H9 (cell line): ENCODE measurements at regions not wholly inside any gene's neighbourhood (a gene's known extent, or its start where the extent isn't known, plus 50 kb on each side); places are given as distances from the start of the nearest gene placed in this dataset.
A peak's percentile ranks its signal among the peaks of the same experiment; 100 is the strongest.

Source experiments
- DNase-seq: peaks from one replicate; pipeline ENCODE4 v3.0.0-alpha.2; 2017
- H2AFZ ChIP-seq: one replicate; pipeline ENCODE4 v1.6.1; 2013; ENCODE audit warnings: mild to moderate bottlenecking, low read length, control low read depth, moderate library complexity
- H2AK5ac ChIP-seq: 2 replicates; pipeline ENCODE4 v1.6.1; 2013; ENCODE audit warnings: low read length, control low read depth, mixed read lengths; ENCODE audit not compliant: insufficient read length
- H2BK120ac ChIP-seq: one replicate; pipeline ENCODE4 v1.6.1; 2013; ENCODE audit warnings: low read depth, mild to moderate bottlenecking, low read length, control low read depth, inconsistent platforms; ENCODE audit not compliant: poor library complexity, severe bottlenecking
- H2BK12ac ChIP-seq: 2 replicates; pipeline ENCODE4 v1.6.1; 2013; ENCODE audit warnings: low read length, control low read depth, mixed read lengths, low read depth; ENCODE audit not compliant: insufficient read length
- H2BK15ac ChIP-seq: 2 replicates; pipeline ENCODE4 v1.6.1; 2013; ENCODE audit warnings: low read depth, low read length, control low read depth
- H2BK20ac ChIP-seq: one replicate; pipeline ENCODE4 v1.6.1; 2013; ENCODE audit warnings: low read depth, mild to moderate bottlenecking, low read length, control low read depth, inconsistent platforms; ENCODE audit not compliant: poor library complexity, severe bottlenecking
- H2BK5ac ChIP-seq: 2 replicates; pipeline ENCODE4 v1.6.1; 2013; ENCODE audit warnings: low read length, control low read depth, mixed read lengths; ENCODE audit not compliant: insufficient read length
- H3K14ac ChIP-seq: 2 replicates; pipeline ENCODE4 v1.6.1; 2013; ENCODE audit warnings: low read length, control low read depth; ENCODE audit not compliant: insufficient read depth
- H3K18ac ChIP-seq: 2 replicates; pipeline ENCODE4 v1.6.1; 2013; ENCODE audit warnings: low read depth, mild to moderate bottlenecking, mixed read lengths, low read length, control low read depth; ENCODE audit not compliant: insufficient read length
- H3K23ac ChIP-seq: 2 replicates; pipeline ENCODE4 v1.6.1; 2013; ENCODE audit warnings: low read length, control low read depth, mixed read lengths, low read depth; ENCODE audit not compliant: insufficient read length
- H3K23me2 ChIP-seq: 2 replicates; pipeline ENCODE4 v1.6.1; 2013; ENCODE audit warnings: low read depth, mild to moderate bottlenecking, mixed read lengths, low read length, control low read depth; ENCODE audit not compliant: insufficient read length, poor library complexity, severe bottlenecking
- H3K27ac ChIP-seq: 2 replicates; pipeline ENCODE4 v1.5.1; 2013; ENCODE audit warnings: low read length, control low read depth, mixed read lengths, low read depth; ENCODE audit not compliant: insufficient read length
- H3K27me3 ChIP-seq: 2 replicates; pipeline ENCODE4 v1.6.1; 2013; ENCODE audit warnings: low read length, control low read depth, inconsistent platforms; ENCODE audit not compliant: insufficient read depth
- H3K4ac ChIP-seq: 2 replicates; pipeline ENCODE4 v1.6.1; 2013; ENCODE audit warnings: low read depth, mild to moderate bottlenecking, control low read depth, inconsistent platforms, low read length, moderate library complexity
- H3K4me1 ChIP-seq: 2 replicates; pipeline ENCODE4 v1.6.1; 2013; ENCODE audit warnings: low read length, control low read depth, inconsistent platforms; ENCODE audit not compliant: insufficient read depth
- H3K4me2 ChIP-seq: 2 replicates; pipeline ENCODE4 v1.6.1; 2013; ENCODE audit warnings: low read length, control low read depth, mixed read lengths; ENCODE audit not compliant: insufficient read length, insufficient read depth
- H3K56ac ChIP-seq: 2 replicates; pipeline ENCODE4 v1.6.1; 2013; ENCODE audit warnings: low read depth, mild to moderate bottlenecking, mixed read lengths, low read length, control low read depth; ENCODE audit not compliant: insufficient read length
- H3K79me1 ChIP-seq: 2 replicates; pipeline ENCODE4 v1.6.1; 2013; ENCODE audit warnings: low read depth, mild to moderate bottlenecking, moderate library complexity, low read length, control low read depth, inconsistent platforms; ENCODE audit not compliant: insufficient read depth, poor library complexity, severe bottlenecking
- H3K79me2 ChIP-seq: 2 replicates; pipeline ENCODE4 v1.6.1; 2013; ENCODE audit warnings: low read length, control low read depth, inconsistent platforms; ENCODE audit not compliant: insufficient read depth
- H3K9ac ChIP-seq: 2 replicates; pipeline ENCODE4 v1.6.1; 2013; ENCODE audit warnings: low read length, control low read depth, mixed read lengths; ENCODE audit not compliant: insufficient read length; ENCODE audit errors: extremely low read depth
- H3K9me3 ChIP-seq: one replicate; pipeline ENCODE4 v1.6.1; 2013; ENCODE audit warnings: low read depth, low read length, inconsistent platforms; ENCODE audit not compliant: control insufficient read depth
- H3T11ph ChIP-seq: one replicate; pipeline ENCODE4 v1.6.1; 2013; ENCODE audit warnings: mild to moderate bottlenecking, low read length, control low read depth, inconsistent platforms
- H4K20me1 ChIP-seq: one replicate; pipeline ENCODE4 v1.6.1; 2013; ENCODE audit not compliant: control insufficient read depth, insufficient read length, insufficient read depth
- H4K5ac ChIP-seq: 2 replicates; pipeline ENCODE4 v1.6.1; 2013; ENCODE audit warnings: low read depth, mild to moderate bottlenecking, mixed read lengths, low read length, control low read depth; ENCODE audit not compliant: insufficient read length
- H4K8ac ChIP-seq: replicated peaks from 2 replicates; pipeline ENCODE4 v1.6.1; 2013; ENCODE audit warnings: low read length, control low read depth, mixed read lengths, low read depth; ENCODE audit not compliant: insufficient read length
- H4K91ac ChIP-seq: 2 replicates; pipeline ENCODE4 v1.6.1; 2013; ENCODE audit warnings: low read depth, mild to moderate bottlenecking, moderate library complexity, mixed read lengths, low read length, control low read depth; ENCODE audit not compliant: insufficient read length
- H3K27ac Mint-ChIP-seq, 3 experiments: 2 replicates in 2 of 3; 3 replicates in 1 of 3; pipeline ENCODE4 v1.8.0; 2020 to 2021; ENCODE audit warnings: mixed read lengths in 3 of 3, mild to moderate bottlenecking in 1 of 3, moderate library complexity in 1 of 3
- H3K27me3 Mint-ChIP-seq: 2 replicates; pipeline ENCODE4 v1.8.0; 2021; ENCODE audit warnings: low read depth, mild to moderate bottlenecking, moderate library complexity, mixed read lengths
- H3K36me3 Mint-ChIP-seq, 3 experiments: 2 replicates in 2 of 3; 3 replicates in 1 of 3; pipeline ENCODE4 v1.8.0; 2020 to 2021; ENCODE audit warnings: low read depth in 3 of 3, mixed read lengths in 3 of 3; ENCODE audit not compliant: insufficient read depth in 1 of 3
- H3K4me1 Mint-ChIP-seq, 2 experiments: 2 replicates each; pipeline ENCODE4 v1.8.0; 2020; ENCODE audit warnings: mixed read lengths in 2 of 2
- H3K4me3 Mint-ChIP-seq, 2 experiments: 2 replicates in 1 of 2; 3 replicates in 1 of 2; pipeline ENCODE4 v1.8.0; 2020 to 2021; ENCODE audit warnings: mild to moderate bottlenecking in 2 of 2, mixed read lengths in 2 of 2, moderate library complexity in 1 of 2
- H3K9me3 Mint-ChIP-seq, 2 experiments: 2 replicates in 1 of 2; 3 replicates in 1 of 2; pipeline ENCODE4 v1.8.0; 2020; ENCODE audit warnings: mild to moderate bottlenecking in 2 of 2, mixed read lengths in 2 of 2, moderate library complexity in 1 of 2
- CTCF ChIP-seq: fragments of 200-600 bp; sonication (generic); conservative IDR thresholded peaks from 3 replicates; pipeline ENCODE4 v1.8.0; 2021; ENCODE audit warnings: antibody characterized with exemption, mild to moderate bottlenecking
- WGBS: extraction: QIAGEN DNeasy Blood & Tissue Kit; methylation state at CpG from one replicate; pipeline ENCODE4 v1.1.7; 2013; ENCODE audit warnings: missing lambda C conversion rate, low lambda C conversion rate, mixed read lengths; ENCODE audit not compliant: insufficient read length; ENCODE audit errors: extremely low coverage; 5-methylcytosine and 5-hydroxymethylcytosine counted together

GRCh38 chr5:112491257-112491656 is 72.2 kb upstream of the EPB41L4A start:
- Mint-ChIP-seq H3K4me1 (no peaks in the 10 kb centered on the region; a peak in 1 of 4 replicates), H3K27ac (no peak overlapping the region; a peak in 1 of 7 replicates), H3K36me3 (no peaks in the 10 kb centered on the region), H3K9me3 (no peaks in the 10 kb centered on the region), H3K27me3 (no peaks in the 10 kb centered on the region), H3K4me3 (no peak overlapping the region)
- Histone ChIP-seq H3K56ac (no peak overlapping the region), H2BK15ac (no peak overlapping the region), H3K27ac (no peak overlapping the region), H4K5ac (no peak overlapping the region), H2BK12ac (no peak overlapping the region), H3K9me3 (no peaks in the 10 kb centered on the region), H4K20me1 (no peaks in the 10 kb centered on the region), H3K27me3 (no peaks in the 10 kb centered on the region), H4K8ac (no peak overlapping the region), H2BK120ac (no peak overlapping the region), H3K14ac (no peak overlapping the region), H2AK5ac (no peak overlapping the region), H4K91ac (no peak overlapping the region), H3K4ac (no peak overlapping the region), H3K4me1 (no peaks in the 10 kb centered on the region), H3K18ac (no peak overlapping the region), H2AFZ (no peak overlapping the region), H3K23me2 (no peaks in the 10 kb centered on the region), H3K79me2 (no peaks in the 10 kb centered on the region), H3K4me2 (no peak overlapping the region), H3K23ac (no peak overlapping the region), H3T11ph (no peak overlapping the region), H2BK5ac (no peak overlapping the region), H2BK20ac (no peak overlapping the region), H3K9ac (no peak overlapping the region), H3K79me1 (no peaks in the 10 kb centered on the region)
- no peak for DNase-seq
- peak; percentile 71 for TF ChIP-seq CTCF
- WGBS: no CpG with 5 or more reads among the region's 5 CpGs
